Lower lobe of right lung (tissue), 2 donors: ENCODE measurements at regions not wholly inside any gene's neighbourhood (a gene's known extent, or its start where the extent isn't known, plus 50 kb on each side); places are given as distances from the start of the nearest gene placed in this dataset.

ENCODE experiments used
- ATAC-seq, 2 donors: fragments of 200-7000 bp; cut with Tn5 transposase; one replicate each; pipeline ENCODE4 v1.9.1; 2020 to 2022; ENCODE audit warnings: mild to moderate bottlenecking in 2 of 2, moderate library complexity in 2 of 2
- DNase-seq: peaks from one replicate; pipeline ENCODE4 v3.0.0-alpha.2; 2020
- H3K27ac ChIP-seq: fragments of 200-600 bp; one replicate; pipeline ENCODE4 v1.8.0; 2022
- H3K27me3 ChIP-seq: fragments of 200-600 bp; one replicate; pipeline ENCODE4 v1.8.0; 2022; ENCODE audit warnings: low read depth
- H3K36me3 ChIP-seq: fragments of 200-600 bp; one replicate; pipeline ENCODE4 v1.8.0; 2022; ENCODE audit warnings: mild to moderate bottlenecking
- H3K4me1 ChIP-seq: fragments of 200-600 bp; one replicate; pipeline ENCODE4 v1.8.0; 2022
- H3K4me3 ChIP-seq: fragments of 200-600 bp; one replicate; pipeline ENCODE4 v1.8.0; 2022; ENCODE audit warnings: mild to moderate bottlenecking
- H3K9me3 ChIP-seq: fragments of 200-600 bp; one replicate; pipeline ENCODE4 v1.8.0; 2022
- intact Hi-C: fragments of 100-400 bp; cut with DNase I; formaldehyde crosslinking; loops from one replicate; pipeline ENCODE4 v1.11.0; 2022
- TF ChIP-seq, protein P1 (sequence below): fragments of 200-600 bp; IDR thresholded peaks from one replicate; pipeline ENCODE4 v1.8.0; 2022; ENCODE audit warnings: antibody characterized with exemption, mild to moderate bottlenecking
- donor health status: DM: no; HTN: yes; CAD: no; lungs with severe emphysema.

DNA sequence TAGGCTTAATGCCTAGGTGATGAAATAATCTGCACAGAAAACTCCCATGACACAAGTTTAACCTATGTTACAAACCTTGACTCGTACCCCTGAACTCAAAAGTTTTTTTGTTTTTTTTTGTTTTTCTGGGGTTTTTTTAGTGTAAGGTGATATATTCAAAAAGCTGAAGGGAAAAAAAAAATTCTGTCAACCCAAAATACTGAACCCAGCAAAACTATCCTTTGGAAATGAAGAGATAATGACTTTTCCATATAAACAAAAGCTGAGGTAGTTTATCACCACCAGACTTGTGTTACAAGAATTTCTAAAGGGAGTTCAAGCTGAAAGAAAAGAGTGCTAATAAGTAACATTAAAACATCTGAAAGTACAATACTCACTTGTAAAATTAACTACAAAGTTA is 448.1 kb downstream of the KCNH5 start:
- no peak overlapping the region for H3K4me3 ChIP-seq
- H3K4me1 ChIP-seq, result no peaks in the 10 kb centered on the region
- no peaks in the 10 kb centered on the region for H3K27me3 ChIP-seq
- no peak overlapping the region for H3K27ac ChIP-seq
- peaks cover 15% of the 10 kb centered on the region for H3K9me3 ChIP-seq
- TF ChIP-seq, protein P1, sequence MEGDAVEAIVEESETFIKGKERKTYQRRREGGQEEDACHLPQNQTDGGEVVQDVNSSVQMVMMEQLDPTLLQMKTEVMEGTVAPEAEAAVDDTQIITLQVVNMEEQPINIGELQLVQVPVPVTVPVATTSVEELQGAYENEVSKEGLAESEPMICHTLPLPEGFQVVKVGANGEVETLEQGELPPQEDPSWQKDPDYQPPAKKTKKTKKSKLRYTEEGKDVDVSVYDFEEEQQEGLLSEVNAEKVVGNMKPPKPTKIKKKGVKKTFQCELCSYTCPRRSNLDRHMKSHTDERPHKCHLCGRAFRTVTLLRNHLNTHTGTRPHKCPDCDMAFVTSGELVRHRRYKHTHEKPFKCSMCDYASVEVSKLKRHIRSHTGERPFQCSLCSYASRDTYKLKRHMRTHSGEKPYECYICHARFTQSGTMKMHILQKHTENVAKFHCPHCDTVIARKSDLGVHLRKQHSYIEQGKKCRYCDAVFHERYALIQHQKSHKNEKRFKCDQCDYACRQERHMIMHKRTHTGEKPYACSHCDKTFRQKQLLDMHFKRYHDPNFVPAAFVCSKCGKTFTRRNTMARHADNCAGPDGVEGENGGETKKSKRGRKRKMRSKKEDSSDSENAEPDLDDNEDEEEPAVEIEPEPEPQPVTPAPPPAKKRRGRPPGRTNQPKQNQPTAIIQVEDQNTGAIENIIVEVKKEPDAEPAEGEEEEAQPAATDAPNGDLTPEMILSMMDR, result no peak
- DNase-seq, result no peak
- no peaks in the 10 kb centered on the region for H3K36me3 ChIP-seq
- ATAC-seq, result no peak
- intact Hi-C loops, result no loop called here

DNA sequence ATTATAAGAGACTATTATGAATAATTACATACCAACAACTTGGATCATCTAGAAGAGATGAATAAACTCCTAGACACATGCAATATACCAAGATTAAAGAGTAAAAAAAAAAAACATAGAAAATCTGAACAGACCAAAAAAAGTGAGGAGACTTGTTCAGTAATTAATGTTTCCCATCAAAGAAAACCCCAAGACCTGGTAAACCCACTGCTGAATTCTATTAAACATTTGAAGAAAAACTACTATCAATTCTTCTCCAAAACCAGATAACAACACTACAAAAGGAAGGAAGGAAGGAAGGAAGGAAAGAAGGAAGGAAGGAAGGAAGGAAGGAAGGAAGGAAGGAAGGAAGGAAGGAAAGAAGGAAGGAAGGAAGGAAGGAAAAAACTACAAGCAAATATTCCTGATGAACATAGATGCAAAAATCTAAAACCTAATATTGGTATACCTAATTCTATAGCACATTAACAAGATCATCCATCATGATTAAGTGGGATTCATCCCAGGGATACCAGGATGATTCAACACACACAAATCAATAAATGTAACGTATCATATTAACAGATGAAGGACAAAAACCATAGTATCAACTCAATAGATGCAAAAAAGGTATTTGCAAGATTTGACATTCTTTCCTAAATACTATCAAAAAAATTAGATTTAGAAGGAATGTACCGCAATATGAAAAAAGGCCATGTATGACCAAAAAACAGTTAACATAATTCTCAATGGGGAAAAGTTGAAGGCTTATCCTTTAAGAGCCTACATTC is 445.5 kb downstream of the KCNH5 start:
- intact Hi-C loops, result no loop called here
- ATAC-seq (no peak), DNase-seq (no peak)
- no peak overlapping the region for H3K27ac ChIP-seq
- TF ChIP-seq, protein P1, result no peak
- H3K27me3 ChIP-seq, result no peaks in the 10 kb centered on the region
- H3K9me3 ChIP-seq, result peaks cover 15% of the 10 kb centered on the region
- H3K4me1 ChIP-seq, result no peaks in the 10 kb centered on the region
- H3K4me3 ChIP-seq, result no peak overlapping the region
- no peaks in the 10 kb centered on the region for H3K36me3 ChIP-seq

DNA sequence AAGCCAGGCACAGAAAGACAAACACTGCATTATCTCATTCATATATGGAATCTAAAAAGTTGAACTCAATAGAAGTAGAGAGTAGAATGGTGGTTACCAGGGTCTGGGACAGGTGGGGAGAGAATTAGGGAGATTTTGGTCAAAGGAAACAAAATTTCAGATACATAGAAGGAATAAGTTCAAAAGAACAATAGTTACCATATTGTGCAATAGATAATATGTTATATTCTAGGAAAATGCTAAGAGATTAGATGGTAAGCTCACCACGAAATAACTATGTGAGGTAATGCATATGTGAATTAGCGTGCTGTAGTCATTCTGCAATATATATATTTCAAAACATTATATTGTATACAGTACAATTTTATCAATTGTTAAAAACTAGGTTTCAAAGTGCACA is 442.5 kb downstream of the KCNH5 start:
- intact Hi-C loops, result no loop called here
- no peak overlapping the region for H3K27ac ChIP-seq
- no peaks in the 10 kb centered on the region for H3K9me3 ChIP-seq
- ATAC-seq (no peak), DNase-seq (no peak)
- H3K27me3 ChIP-seq, result no peaks in the 10 kb centered on the region
- no peak overlapping the region for H3K4me3 ChIP-seq
- H3K36me3 ChIP-seq, result no peaks in the 10 kb centered on the region
- no peaks in the 10 kb centered on the region for H3K4me1 ChIP-seq
- TF ChIP-seq, protein P1, result no peak

DNA sequence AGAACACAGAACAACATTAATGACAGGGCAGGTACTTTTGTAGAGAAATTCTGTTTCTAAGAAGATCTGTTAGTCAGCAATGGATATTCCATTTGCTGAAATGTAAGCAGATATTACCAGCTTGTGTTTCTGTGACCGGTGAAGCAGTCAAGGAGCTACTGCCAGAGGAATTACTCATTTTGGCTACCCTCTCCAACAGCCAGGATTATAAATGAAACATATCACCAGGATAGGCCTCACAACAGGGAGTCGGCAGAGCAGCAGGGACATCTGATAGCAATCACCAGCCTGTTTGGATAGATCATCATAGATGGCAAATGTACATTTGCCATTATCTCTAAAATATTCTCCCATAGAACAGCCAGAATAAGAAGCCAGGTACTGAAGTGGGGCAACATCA is 440.7 kb downstream of the KCNH5 start:
- DNase-seq, result no peak
- TF ChIP-seq, protein P1, result no peak
- H3K4me1 ChIP-seq, result no peaks in the 10 kb centered on the region
- no peak for ATAC-seq
- H3K27me3 ChIP-seq, result no peaks in the 10 kb centered on the region
- no peaks in the 10 kb centered on the region for H3K36me3 ChIP-seq
- intact Hi-C loops, result no loop called here
- H3K27ac ChIP-seq, result no peak overlapping the region
- H3K4me3 ChIP-seq, result no peak overlapping the region
- no peaks in the 10 kb centered on the region for H3K9me3 ChIP-seq

DNA sequence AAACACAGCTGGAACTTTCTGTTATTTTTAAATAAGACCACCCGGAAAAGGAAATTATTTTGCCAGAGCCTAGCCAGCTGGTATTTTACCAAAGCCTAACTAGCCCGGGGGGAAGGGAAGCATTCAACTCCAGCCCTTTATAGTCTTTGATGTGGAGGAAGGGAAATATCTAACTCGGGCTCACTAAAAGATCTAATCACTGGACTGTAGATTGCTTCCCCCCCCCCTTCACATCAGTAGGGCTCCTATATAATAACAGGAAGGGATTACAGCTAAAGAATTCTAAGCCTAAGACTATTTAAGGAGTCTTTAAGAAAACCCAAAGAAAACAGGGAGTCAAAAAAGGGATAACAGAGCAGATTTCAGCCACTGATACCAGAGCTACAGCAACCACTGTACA is 431.1 kb downstream of the KCNH5 start:
- H3K36me3 ChIP-seq, result no peaks in the 10 kb centered on the region
- H3K27me3 ChIP-seq, result no peaks in the 10 kb centered on the region
- ATAC-seq, result no peak
- no peaks in the 10 kb centered on the region for H3K9me3 ChIP-seq
- intact Hi-C loops, result no loop called here
- no peak overlapping the region for H3K27ac ChIP-seq
- no peaks in the 10 kb centered on the region for H3K4me1 ChIP-seq
- TF ChIP-seq, protein P1, result no peak
- H3K4me3 ChIP-seq, result no peak overlapping the region
- DNase-seq, result no peak
